Activated naive CD4-positive, alpha-beta T cell treated with anti-CD3 and anti-CD28 coated beads, Interleukin-2, amount 10 ng/mL, durations not matched to agents 7 days and 5 days (primary cell): ENCODE measurements at regions not wholly inside any gene's neighbourhood (a gene's known extent, or its start where the extent isn't known, plus 50 kb on each side); places are given as distances from the start of the nearest gene placed in this dataset.
A peak's percentile ranks its signal among the peaks of the same experiment; 100 is the strongest.

Experiments
- CTCF ChIA-PET: fragments of 350-600 bp; sonication (Branson Sonifier 250); formaldehyde crosslinking; loops from one replicate; lab custom pipeline; 2021; ENCODE audit warnings: antibody characterized with exemption; lab: Charles Lee
- DNase-seq: peaks from one replicate; pipeline ENCODE4 v3.0.0-alpha.2; 2020
- H3K27ac Mint-ChIP-seq: one replicate; pipeline ENCODE4 v1.8.0; 2021; ENCODE audit warnings: mild to moderate bottlenecking, moderate library complexity, mixed read lengths
- H3K27me3 Mint-ChIP-seq: one replicate; pipeline ENCODE4 v1.8.0; 2021; ENCODE audit warnings: mild to moderate bottlenecking, mixed read lengths
- H3K36me3 Mint-ChIP-seq: one replicate; pipeline ENCODE4 v1.8.0; 2021; ENCODE audit warnings: mixed read lengths
- H3K4me1 Mint-ChIP-seq: one replicate; pipeline ENCODE4 v1.8.0; 2021; ENCODE audit warnings: mixed read lengths
- H3K4me3 Mint-ChIP-seq: one replicate; pipeline ENCODE4 v1.8.0; 2021; ENCODE audit warnings: mild to moderate bottlenecking, moderate library complexity, mixed read lengths
- H3K9me3 Mint-ChIP-seq: one replicate; pipeline ENCODE4 v1.8.0; 2021; ENCODE audit warnings: mixed read lengths

- H3K4me1 Mint-ChIP-seq, result peaks cover 22% of the 10 kb centered on the region
Measured at GRCh38 chr1:59149435-59149834, 147.5 kb upstream of the FGGY start.

DNA sequence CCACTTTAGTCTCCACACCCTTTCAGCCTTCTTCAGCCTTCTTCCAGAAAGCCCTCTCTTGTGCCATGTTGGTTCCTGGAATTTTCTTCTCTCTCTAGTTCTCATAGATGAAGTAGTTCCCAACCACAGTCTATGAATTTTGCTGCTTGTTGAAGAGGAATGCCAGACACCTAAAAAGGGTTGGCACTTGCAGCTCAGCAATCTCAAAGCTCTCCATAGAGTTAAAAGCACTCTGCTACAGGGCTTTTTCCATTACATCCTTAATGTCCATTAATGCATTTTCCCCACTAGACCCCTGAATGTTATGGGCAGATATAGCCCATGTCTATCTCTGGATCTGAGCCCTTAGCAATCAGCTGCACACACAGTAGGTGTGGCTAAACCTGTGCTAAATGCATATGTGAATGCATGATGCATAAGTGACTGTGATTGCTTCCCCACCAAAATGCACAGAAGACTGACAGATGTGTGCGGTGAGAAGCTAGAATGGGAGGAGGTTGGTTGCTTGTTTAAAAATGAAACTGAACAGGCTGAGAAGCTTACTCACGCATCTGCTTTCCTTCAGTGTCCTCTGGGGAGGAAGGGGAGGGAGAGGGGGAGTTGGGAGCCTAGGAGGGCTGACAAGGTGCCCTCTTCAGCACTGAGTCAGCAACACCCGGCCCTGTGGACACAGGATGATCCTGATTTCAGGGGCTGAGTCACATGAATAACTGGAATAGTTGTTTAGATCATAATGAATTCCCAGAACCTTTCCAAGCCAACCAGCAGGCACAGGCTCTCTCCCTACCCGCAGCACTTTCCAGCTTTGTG, 146.1 kb upstream of the FGGY start:
- Mint-ChIP-seq H3K9me3 (no peaks in the 10 kb centered on the region), H3K4me3 (no peak overlapping the region), H3K27me3 (peaks cover 5% of the 10 kb centered on the region), H3K4me1 (peaks cover 22% of the 10 kb centered on the region), H3K27ac (no peak overlapping the region), H3K36me3 (no peaks in the 10 kb centered on the region)
- CTCF ChIA-PET, result interaction anchor here (1.1 to 1.7 kb wide), 2 partner anchors 80 to 548 kb away, joined by 4 to 7 read pairs; no protein-coding TSS in a partner anchor
- peak; percentile 33 for DNase-seq

More at GRCh38 chr1:59149435-59149834, 147.5 kb upstream of the FGGY start:
- Mint-ChIP-seq H3K9me3 (no peaks in the 10 kb centered on the region), H3K36me3 (no peaks in the 10 kb centered on the region), H3K4me3 (no peak overlapping the region), H3K27me3 (peaks cover 5% of the 10 kb centered on the region), H3K27ac (no peak overlapping the region)
- CTCF ChIA-PET, result interaction anchor here (0.7 kb wide), 1 partner anchor 67 kb away, joined by 4 read pairs; no protein-coding TSS in a partner anchor
- DNase-seq, result no peak

GRCh38 chr1:59151387-59151761, 145.5 kb upstream of the FGGY start:
- CTCF ChIA-PET, result interaction anchor here (1.1 to 1.7 kb wide), 2 partner anchors 80 to 548 kb away, joined by 4 to 7 read pairs; no protein-coding TSS in a partner anchor
- peaks cover 18% of the 10 kb centered on the region for H3K4me1 Mint-ChIP-seq

GRCh38 chr1:59151860-59152259, 145.0 kb upstream of the FGGY start:
- Mint-ChIP-seq H3K4me1 (peaks cover 15% of the 10 kb centered on the region), H3K36me3 (no peaks in the 10 kb centered on the region), H3K27ac (no peak overlapping the region), H3K27me3 (peaks cover 5% of the 10 kb centered on the region), H3K4me3 (no peak overlapping the region), H3K9me3 (no peaks in the 10 kb centered on the region)
- no peak for DNase-seq
- CTCF ChIA-PET, result interaction anchor here (0.9 to 1.7 kb wide), 2 partner anchors 547 kb away, joined by 3 to 7 read pairs; no protein-coding TSS in a partner anchor

More at GRCh38 chr1:59151387-59151761, 145.5 kb upstream of the FGGY start:
- Mint-ChIP-seq H3K36me3 (no peaks in the 10 kb centered on the region), H3K9me3 (no peaks in the 10 kb centered on the region), H3K27ac (no peak overlapping the region), H3K27me3 (peaks cover 5% of the 10 kb centered on the region), H3K4me3 (no peak overlapping the region)
- DNase-seq, result no peak

- Mint-ChIP-seq H3K4me3 (no peak overlapping the region), H3K27me3 (peaks cover 5% of the 10 kb centered on the region), H3K4me1 (peaks cover 11% of the 10 kb centered on the region), H3K27ac (no peak overlapping the region), H3K9me3 (no peaks in the 10 kb centered on the region), H3K36me3 (no peaks in the 10 kb centered on the region)
- DNase-seq, result no peak
- CTCF ChIA-PET, result interaction anchor here (0.9 kb wide), 1 partner anchor 547 kb away, joined by 3 read pairs; no protein-coding TSS in a partner anchor
Measured at GRCh38 chr1:59152511-59152910, 144.4 kb upstream of the FGGY start.

DNA sequence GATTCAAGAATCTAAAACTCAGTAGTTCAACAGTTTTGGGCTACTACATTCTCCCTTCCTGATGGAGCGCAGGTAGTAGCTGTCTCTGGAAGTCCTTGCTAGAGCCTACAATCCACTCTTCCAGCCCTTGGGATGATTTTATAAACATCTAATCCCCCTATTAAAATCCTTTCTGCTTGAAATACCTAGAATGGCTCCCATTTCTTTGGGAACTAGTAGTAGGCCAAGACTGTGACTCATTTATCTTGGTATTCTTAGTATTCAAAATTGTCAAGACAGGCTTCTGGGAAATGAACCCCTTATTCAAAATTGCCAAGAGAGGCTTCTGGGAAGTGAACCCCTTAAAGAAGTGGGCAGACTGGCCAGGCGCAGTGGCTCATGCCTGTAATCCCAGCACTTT, 142.5 kb upstream of the FGGY start:
- Mint-ChIP-seq H3K27ac (no peak overlapping the region), H3K4me1 (peaks cover 11% of the 10 kb centered on the region), H3K27me3 (peaks cover 5% of the 10 kb centered on the region), H3K9me3 (peaks cover 6% of the 10 kb centered on the region), H3K36me3 (peaks cover 1% of the 10 kb centered on the region), H3K4me3 (no peak overlapping the region)
- CTCF ChIA-PET, result no interaction called here
- no peak for DNase-seq

DNA sequence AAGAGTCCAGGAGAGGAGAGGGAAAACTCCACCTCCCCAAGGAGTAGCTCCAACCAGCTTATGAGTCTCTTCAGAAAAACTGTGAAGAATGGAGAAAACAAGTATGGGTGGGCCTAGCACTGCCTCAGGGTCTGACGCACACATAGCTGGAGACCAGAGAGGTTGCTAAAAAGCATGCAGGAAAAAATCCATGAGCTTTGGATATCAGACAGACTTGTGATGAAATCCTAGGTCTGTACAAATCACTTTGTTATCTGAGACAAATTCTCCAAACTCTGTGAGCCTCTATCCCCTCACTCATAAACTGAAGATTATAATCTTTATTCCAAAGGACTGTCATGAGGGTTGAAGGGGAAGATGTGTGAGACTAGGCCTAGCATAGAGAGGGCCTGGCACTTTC, 141.5 kb upstream of the FGGY start:
- no peak overlapping the region for H3K27ac Mint-ChIP-seq
- peaks cover 6% of the 10 kb centered on the region for H3K9me3 Mint-ChIP-seq
- peaks cover 11% of the 10 kb centered on the region for H3K4me1 Mint-ChIP-seq
- no peak for DNase-seq
- no peak overlapping the region for H3K4me3 Mint-ChIP-seq
- H3K36me3 Mint-ChIP-seq, result peaks cover 1% of the 10 kb centered on the region
- CTCF ChIA-PET, result no interaction called here
- peaks cover 9% of the 10 kb centered on the region for H3K27me3 Mint-ChIP-seq

- no peak overlapping the region for H3K27ac Mint-ChIP-seq
- no peak overlapping the region for H3K4me3 Mint-ChIP-seq
- no peak for DNase-seq
- peaks cover 4% of the 10 kb centered on the region for H3K4me1 Mint-ChIP-seq
- CTCF ChIA-PET, result no interaction called here
- H3K9me3 Mint-ChIP-seq, result peaks cover 6% of the 10 kb centered on the region
- H3K27me3 Mint-ChIP-seq, result peaks cover 7% of the 10 kb centered on the region
- peaks cover 1% of the 10 kb centered on the region for H3K36me3 Mint-ChIP-seq
Measured at GRCh38 chr1:59156051-59156450, 140.8 kb upstream of the FGGY start.

GRCh38 chr1:59156526-59157199, 140.2 kb upstream of the FGGY start:
- H3K27ac Mint-ChIP-seq, result no peak overlapping the region
- H3K36me3 Mint-ChIP-seq, result peaks cover 1% of the 10 kb centered on the region
- CTCF ChIA-PET, result no interaction called here
- peaks cover 6% of the 10 kb centered on the region for H3K9me3 Mint-ChIP-seq
- no peak overlapping the region for H3K4me3 Mint-ChIP-seq
- no peak for DNase-seq
- peaks cover 4% of the 10 kb centered on the region for H3K27me3 Mint-ChIP-seq
- no peaks in the 10 kb centered on the region for H3K4me1 Mint-ChIP-seq

DNA sequence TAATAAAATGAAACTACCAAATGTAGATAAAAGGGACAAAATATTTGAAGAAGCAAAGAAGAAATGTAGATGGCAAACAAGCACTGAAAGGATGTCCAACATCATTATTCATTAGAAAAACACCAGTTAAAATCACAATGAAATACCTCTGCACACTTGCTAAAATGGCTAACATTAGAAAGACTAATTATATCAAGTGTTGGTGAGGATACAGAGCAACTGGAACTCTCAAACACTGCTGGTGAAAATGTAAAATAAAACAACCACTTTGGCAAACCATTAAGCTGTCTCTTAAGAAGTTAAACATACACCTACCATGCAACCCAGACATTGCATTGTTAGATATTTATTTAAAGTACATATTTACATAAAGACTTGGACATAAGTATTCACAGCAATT, 138.6 kb upstream of the FGGY start:
- DNase-seq, result no peak
- CTCF ChIA-PET, result no interaction called here

DNA sequence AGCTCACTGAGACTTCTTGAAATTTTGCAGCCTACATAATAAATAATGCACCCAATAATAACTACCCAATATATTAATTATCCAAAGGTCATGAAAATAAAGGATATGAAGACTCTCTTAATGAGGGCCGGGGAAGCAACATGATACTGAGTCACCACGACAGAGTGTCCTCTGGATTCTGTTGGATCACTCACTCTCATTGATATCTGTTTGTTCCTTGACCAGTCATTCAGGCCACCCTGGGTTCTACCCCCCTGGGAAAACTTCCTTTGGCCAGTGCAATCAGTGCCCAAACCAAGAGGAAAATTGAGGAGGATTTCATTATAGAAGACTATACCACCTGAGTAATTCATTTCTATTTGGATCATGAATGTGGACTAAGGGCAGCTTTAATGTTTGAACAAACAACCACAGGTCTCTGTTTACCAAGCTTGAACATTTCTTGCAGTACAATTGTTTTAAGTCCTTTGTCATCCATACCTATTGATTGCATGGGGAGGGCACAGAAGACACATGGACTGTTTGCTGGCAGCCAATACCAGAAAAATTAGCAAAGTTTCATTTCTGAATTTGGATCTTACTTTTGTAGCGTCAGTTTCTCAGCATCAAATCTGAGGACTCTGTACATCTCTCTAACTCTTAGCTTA, 137.2 kb upstream of the FGGY start:
- CTCF ChIA-PET, result no interaction called here
- H3K36me3 Mint-ChIP-seq, result peaks cover 1% of the 10 kb centered on the region
- H3K4me1 Mint-ChIP-seq, result no peaks in the 10 kb centered on the region

More for the DNA sequence above, 138.6 kb upstream of the FGGY start:
- Mint-ChIP-seq H3K27ac (no peak overlapping the region), H3K27me3 (peaks cover 4% of the 10 kb centered on the region), H3K36me3 (peaks cover 1% of the 10 kb centered on the region), H3K9me3 (peaks cover 6% of the 10 kb centered on the region), H3K4me1 (no peaks in the 10 kb centered on the region), H3K4me3 (no peak overlapping the region)

GRCh38 chr1:59161136-59161535, 135.8 kb upstream of the FGGY start:
- no peak for DNase-seq
- peaks cover 9% of the 10 kb centered on the region for H3K9me3 Mint-ChIP-seq
- no peak overlapping the region for H3K27ac Mint-ChIP-seq
- H3K36me3 Mint-ChIP-seq, result peaks cover 1% of the 10 kb centered on the region
- no peak overlapping the region for H3K4me3 Mint-ChIP-seq
- no peaks in the 10 kb centered on the region for H3K4me1 Mint-ChIP-seq
- CTCF ChIA-PET, result no interaction called here
- H3K27me3 Mint-ChIP-seq, result peaks cover 17% of the 10 kb centered on the region

More for the DNA sequence above, 137.2 kb upstream of the FGGY start:
- H3K9me3 Mint-ChIP-seq, result peaks cover 6% of the 10 kb centered on the region
- peaks cover 17% of the 10 kb centered on the region for H3K27me3 Mint-ChIP-seq
- H3K27ac Mint-ChIP-seq, result no peak overlapping the region
- no peak for DNase-seq
- H3K4me3 Mint-ChIP-seq, result no peak overlapping the region

GRCh38 chr1:59162665-59163064, 134.2 kb upstream of the FGGY start:
- H3K4me3 Mint-ChIP-seq, result no peak overlapping the region
- H3K27ac Mint-ChIP-seq, result no peak overlapping the region
- H3K4me1 Mint-ChIP-seq, result no peaks in the 10 kb centered on the region
- DNase-seq, result no peak
- peaks cover 1% of the 10 kb centered on the region for H3K36me3 Mint-ChIP-seq
- peaks cover 21% of the 10 kb centered on the region for H3K27me3 Mint-ChIP-seq
- H3K9me3 Mint-ChIP-seq, result peaks cover 9% of the 10 kb centered on the region
- CTCF ChIA-PET, result no interaction called here
